Panc1 (cell line): ENCODE measurements at regions not wholly inside any gene's neighbourhood (a gene's known extent, or its start where the extent isn't known, plus 50 kb on each side); places are given as distances from the start of the nearest gene placed in this dataset.

Experiments
- ATAC-seq: fragments of 200-7000 bp; cut with Tn5 transposase; 2 replicates; pipeline ENCODE4 v1.9.1; 2020; ENCODE audit warnings: mild to moderate bottlenecking, moderate library complexity
- BruUV-seq: library from RNA; stranded (reverse); fragments of 400-500 nt; replicated peaks from 2 replicates; lab custom pipeline; 2021; lab: Mats Ljungman, UMichigan
- CTCF ChIA-PET: fragments of 300-600 bp; sonication (Branson Sonifier 250); formaldehyde crosslinking; loops from one replicate; lab custom pipeline; 2022; ENCODE audit warnings: antibody characterized with exemption; lab: Charles Lee
- POLR2A ChIA-PET: fragments of 300-600 bp; sonication (Branson Sonifier 250); formaldehyde crosslinking; loops from one replicate; lab custom pipeline; 2022; ENCODE audit warnings: antibody characterized with exemption; lab: Charles Lee
- DNase-seq: peaks from one replicate; pipeline ENCODE4 v3.0.0-alpha.2; 2010; ENCODE audit warnings: low read depth, low spot score
- H3K27ac ChIP-seq: 2 replicates; pipeline ENCODE4 v1.5.1; 2011; ENCODE audit warnings: mild to moderate bottlenecking, low read length, inconsistent platforms
- H3K27me3 ChIP-seq: fragments of 200-500 bp; sonication (Bioruptor generic); 2 replicates; pipeline ENCODE4 v1.6.0; 2014; ENCODE audit warnings: low read length, inconsistent platforms; ENCODE audit not compliant: control insufficient read depth, insufficient read depth
- H3K36me3 ChIP-seq: fragments of 200-500 bp; sonication (Bioruptor generic); 2 replicates; pipeline ENCODE4 v1.5.1; 2014; ENCODE audit warnings: inconsistent platforms, mild to moderate bottlenecking, low read length, moderate library complexity; ENCODE audit not compliant: control insufficient read depth, insufficient read depth
- H3K4me1 ChIP-seq: 2 replicates; pipeline ENCODE4 v1.5.1; 2011; ENCODE audit warnings: inconsistent platforms, mild to moderate bottlenecking, low read length, moderate library complexity; ENCODE audit not compliant: control insufficient read depth, insufficient read depth
- H3K4me3 ChIP-seq, 2 experiments: 2 replicates each; pipeline ENCODE4 v1.5.1; 2011 to 2012; ENCODE audit warnings: low read depth in 2 of 2, low read length in 2 of 2, mild to moderate bottlenecking in 2 of 2, inconsistent platforms in 1 of 2, moderate library complexity in 1 of 2
- H3K9me3 ChIP-seq: fragments of 200-500 bp; sonication (Bioruptor generic); 2 replicates; pipeline ENCODE4 v1.5.1; 2014; ENCODE audit warnings: low read depth, mild to moderate bottlenecking, inconsistent platforms, low read length, moderate library complexity; ENCODE audit not compliant: control insufficient read depth, insufficient read depth
- CTCF ChIP-seq: fragments of 450-650 bp; IDR thresholded peaks from 2 replicates; pipeline ENCODE4 v1.5.1; 2017; ENCODE audit warnings: mild to moderate bottlenecking
- POLR2AphosphoS5 ChIP-seq: IDR thresholded peaks from 2 replicates; pipeline ENCODE4 v1.6.1; 2012; ENCODE audit warnings: mild to moderate bottlenecking, low read depth, low read length, moderate library complexity
- SIN3A ChIP-seq: IDR thresholded peaks from 2 replicates; pipeline ENCODE4 v1.6.1; 2012; ENCODE audit warnings: low read depth, mild to moderate bottlenecking, low read length, moderate library complexity, borderline replicate concordance; ENCODE audit not compliant: insufficient read depth
- TCF7L2 ChIP-seq: IDR thresholded peaks from 2 replicates; pipeline ENCODE4 v1.6.1; 2011; ENCODE audit warnings: mild to moderate bottlenecking, low read depth, low read length, inconsistent platforms
- in situ Hi-C: cut with HindIII; loops from 2 replicates; pipeline ENCODE4 v1.10.0; 2016; ENCODE audit warnings: low sequenced_read_pairs, low pct_unique_long_range_greater_than_20kb
- intact Hi-C: fragments of 100-400 bp; cut with micrococcal nuclease; formaldehyde crosslinking; loops from one replicate; pipeline ENCODE4 v1.10.0; 2022; ENCODE audit not compliant: unreplicated experiment
- TF ChIP-seq, protein P1 (sequence below), 2 experiments: IDR thresholded peaks; 2 replicates each; pipeline ENCODE4 v1.6.1; 2011 to 2012; ENCODE audit warnings: low read depth in 2 of 2, control low read depth in 1 of 2, low read length in 1 of 2, mild to moderate bottlenecking in 1 of 2, moderate library complexity in 1 of 2; ENCODE audit not compliant: insufficient read depth in 1 of 2

GRCh38 chr11:70737816-70738630 is 339.7 kb downstream of the CTTN start:
- POLR2A ChIA-PET: no interaction called here
- BruUV-seq: no TSS peak
- TF ChIP-seq, protein P1, sequence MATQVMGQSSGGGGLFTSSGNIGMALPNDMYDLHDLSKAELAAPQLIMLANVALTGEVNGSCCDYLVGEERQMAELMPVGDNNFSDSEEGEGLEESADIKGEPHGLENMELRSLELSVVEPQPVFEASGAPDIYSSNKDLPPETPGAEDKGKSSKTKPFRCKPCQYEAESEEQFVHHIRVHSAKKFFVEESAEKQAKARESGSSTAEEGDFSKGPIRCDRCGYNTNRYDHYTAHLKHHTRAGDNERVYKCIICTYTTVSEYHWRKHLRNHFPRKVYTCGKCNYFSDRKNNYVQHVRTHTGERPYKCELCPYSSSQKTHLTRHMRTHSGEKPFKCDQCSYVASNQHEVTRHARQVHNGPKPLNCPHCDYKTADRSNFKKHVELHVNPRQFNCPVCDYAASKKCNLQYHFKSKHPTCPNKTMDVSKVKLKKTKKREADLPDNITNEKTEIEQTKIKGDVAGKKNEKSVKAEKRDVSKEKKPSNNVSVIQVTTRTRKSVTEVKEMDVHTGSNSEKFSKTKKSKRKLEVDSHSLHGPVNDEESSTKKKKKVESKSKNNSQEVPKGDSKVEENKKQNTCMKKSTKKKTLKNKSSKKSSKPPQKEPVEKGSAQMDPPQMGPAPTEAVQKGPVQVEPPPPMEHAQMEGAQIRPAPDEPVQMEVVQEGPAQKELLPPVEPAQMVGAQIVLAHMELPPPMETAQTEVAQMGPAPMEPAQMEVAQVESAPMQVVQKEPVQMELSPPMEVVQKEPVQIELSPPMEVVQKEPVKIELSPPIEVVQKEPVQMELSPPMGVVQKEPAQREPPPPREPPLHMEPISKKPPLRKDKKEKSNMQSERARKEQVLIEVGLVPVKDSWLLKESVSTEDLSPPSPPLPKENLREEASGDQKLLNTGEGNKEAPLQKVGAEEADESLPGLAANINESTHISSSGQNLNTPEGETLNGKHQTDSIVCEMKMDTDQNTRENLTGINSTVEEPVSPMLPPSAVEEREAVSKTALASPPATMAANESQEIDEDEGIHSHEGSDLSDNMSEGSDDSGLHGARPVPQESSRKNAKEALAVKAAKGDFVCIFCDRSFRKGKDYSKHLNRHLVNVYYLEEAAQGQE (IDR thresholded peaks at IDR 0.05; ENCODE audit: insufficient read depth in 1 of 2, low read depth in 2 of 2, low read length in 1 of 2): no peak
- TF ChIP-seq TCF7L2 (no peak), CTCF (no peak), SIN3A (no peak), POLR2AphosphoS5 (no peak)
- intact Hi-C loops (no loop called here), in situ Hi-C loops (no loop called here)
- Histone ChIP-seq H3K36me3 (no peaks in the 10 kb centered on the region), H3K4me1 (no peaks in the 10 kb centered on the region), H3K27ac (no peak overlapping the region), H3K27me3 (no peaks in the 10 kb centered on the region; the same call in 1 of the 2 replicates), H3K9me3 (no peaks in the 10 kb centered on the region), H3K4me3 (no peak overlapping the region)
- CTCF ChIA-PET: interaction anchor here (0.6 kb wide), 1 partner anchor 799 kb away, joined by 5 read pairs; no protein-coding TSS in a partner anchor
- ATAC-seq (no peak), DNase-seq (no peak)

DNA sequence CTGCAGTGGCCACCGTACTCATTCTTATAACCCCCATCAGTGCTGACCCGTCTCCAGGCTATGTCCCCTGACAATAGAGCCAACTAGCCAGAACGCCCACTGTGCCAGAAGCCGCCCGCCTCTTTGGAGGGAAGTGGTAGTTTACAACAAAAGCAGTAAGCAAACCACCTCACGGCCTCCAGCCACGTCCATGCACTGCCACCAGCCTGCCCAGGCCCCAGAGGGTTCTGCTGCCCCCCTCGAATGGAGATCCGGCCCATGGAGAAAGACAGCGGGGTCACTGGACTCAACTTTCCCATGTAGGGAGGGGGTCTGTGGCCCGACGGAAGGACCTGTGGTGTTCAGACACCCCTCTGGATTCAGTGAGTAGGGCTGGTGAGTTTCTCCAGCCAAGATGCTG is 340.3 kb downstream of the CTTN start:
- intact Hi-C loops: no loop called here
- Histone ChIP-seq H3K4me3 (no peak overlapping the region), H3K27me3 (no peaks in the 10 kb centered on the region; the same call in 1 of the 2 replicates), H3K4me1 (no peaks in the 10 kb centered on the region), H3K9me3 (no peaks in the 10 kb centered on the region), H3K27ac (no peak overlapping the region), H3K36me3 (no peaks in the 10 kb centered on the region)
- ChIA-PET CTCF (interaction anchor here (0.6 kb wide), 1 partner anchor 800 kb away, joined by 5 read pairs; no protein-coding TSS in a partner anchor), POLR2A (no interaction called here)
- no TSS peak for BruUV-seq
- in situ Hi-C loops: no loop called here
- ATAC-seq (no peak), DNase-seq (no peak)
- no peak for TF ChIP-seq TCF7L2
- no peak for TF ChIP-seq SIN3A
- no peak for TF ChIP-seq POLR2AphosphoS5
- no peak for TF ChIP-seq CTCF
- TF ChIP-seq, protein P1 (IDR thresholded peaks at IDR 0.05; ENCODE audit: insufficient read depth in 1 of 2, low read depth in 2 of 2, low read length in 1 of 2): no peak
